Activated CD4-positive, alpha-beta T cell treated with anti-CD3 and anti-CD28 coated beads, Interleukin-2, amount 50 U/mL, for 16 hours (primary cell): ENCODE measurements at regions not wholly inside any gene's neighbourhood (a gene's known extent, or its start where the extent isn't known, plus 50 kb on each side); places are given as distances from the start of the nearest gene placed in this dataset.
A peak's percentile ranks its signal among the peaks of the same experiment; 100 is the strongest.
"Not testable (repeated sequence)": the region's sequence is repeated elsewhere in the genome, so short reads cannot be mapped to it uniquely, and the experiment has no call there.

Experiments used
- DNase-seq: peaks from one replicate; pipeline ENCODE4 v3.0.0-alpha.2; 2020

- DNase-seq = not testable (repeated sequence)
These were observed 123.6 kb upstream of the RHOU start for GRCh38 chr1:228611707-228612106.

DNA sequence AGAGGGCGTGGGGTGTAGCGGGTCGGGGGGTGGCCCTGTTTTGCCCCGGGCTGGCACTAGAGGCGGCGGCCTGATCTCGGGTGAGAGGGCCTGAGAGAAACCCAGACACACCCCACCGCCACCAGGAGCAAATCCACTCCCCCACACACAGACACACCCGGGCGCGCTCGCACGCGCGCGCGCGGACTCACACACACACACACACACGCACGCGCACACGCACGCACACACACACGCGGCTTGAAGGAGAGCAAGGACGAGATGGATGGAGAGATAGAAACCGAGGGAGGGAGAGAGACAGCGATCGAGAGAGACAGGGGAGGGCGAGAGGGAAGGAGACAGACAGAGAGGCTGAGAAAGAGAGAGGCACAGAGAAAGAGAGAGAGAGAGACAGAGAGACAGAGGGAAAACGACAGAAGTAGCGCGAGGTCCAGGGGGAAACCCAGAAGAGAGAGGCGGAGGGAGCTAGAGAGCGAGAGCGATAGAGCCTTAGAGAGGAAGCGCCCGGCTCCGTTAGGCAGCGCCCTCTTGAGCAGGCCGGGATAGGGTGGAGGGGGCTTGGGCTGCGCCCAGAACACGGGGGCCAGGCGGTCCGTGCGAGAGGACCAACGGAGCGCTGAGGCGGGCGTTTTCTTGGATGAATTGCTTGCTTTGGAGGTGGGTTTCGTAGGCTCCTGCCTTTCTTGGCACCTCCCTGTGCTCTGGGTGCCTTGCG lies 113.1 kb upstream of the RHOU start:
- DNase-seq = not testable (repeated sequence)

GRCh38 chr1:228626481-228626880 lies 108.8 kb upstream of the RHOU start:
- DNase-seq = not testable (repeated sequence)

- peak; percentile 33 for DNase-seq
These were observed 102.4 kb upstream of the RHOU start for GRCh38 chr1:228632858-228633257.

- peak; percentile 75 for DNase-seq
These were observed 100.0 kb upstream of the RHOU start for GRCh38 chr1:228635304-228635703.

- DNase-seq = peak; percentile 54
These were observed 97.8 kb upstream of the RHOU start for GRCh38 chr1:228637529-228637928.

GRCh38 chr1:228646717-228647522 lies 88.4 kb upstream of the RHOU start:
- DNase-seq = peak; percentile 61

DNA sequence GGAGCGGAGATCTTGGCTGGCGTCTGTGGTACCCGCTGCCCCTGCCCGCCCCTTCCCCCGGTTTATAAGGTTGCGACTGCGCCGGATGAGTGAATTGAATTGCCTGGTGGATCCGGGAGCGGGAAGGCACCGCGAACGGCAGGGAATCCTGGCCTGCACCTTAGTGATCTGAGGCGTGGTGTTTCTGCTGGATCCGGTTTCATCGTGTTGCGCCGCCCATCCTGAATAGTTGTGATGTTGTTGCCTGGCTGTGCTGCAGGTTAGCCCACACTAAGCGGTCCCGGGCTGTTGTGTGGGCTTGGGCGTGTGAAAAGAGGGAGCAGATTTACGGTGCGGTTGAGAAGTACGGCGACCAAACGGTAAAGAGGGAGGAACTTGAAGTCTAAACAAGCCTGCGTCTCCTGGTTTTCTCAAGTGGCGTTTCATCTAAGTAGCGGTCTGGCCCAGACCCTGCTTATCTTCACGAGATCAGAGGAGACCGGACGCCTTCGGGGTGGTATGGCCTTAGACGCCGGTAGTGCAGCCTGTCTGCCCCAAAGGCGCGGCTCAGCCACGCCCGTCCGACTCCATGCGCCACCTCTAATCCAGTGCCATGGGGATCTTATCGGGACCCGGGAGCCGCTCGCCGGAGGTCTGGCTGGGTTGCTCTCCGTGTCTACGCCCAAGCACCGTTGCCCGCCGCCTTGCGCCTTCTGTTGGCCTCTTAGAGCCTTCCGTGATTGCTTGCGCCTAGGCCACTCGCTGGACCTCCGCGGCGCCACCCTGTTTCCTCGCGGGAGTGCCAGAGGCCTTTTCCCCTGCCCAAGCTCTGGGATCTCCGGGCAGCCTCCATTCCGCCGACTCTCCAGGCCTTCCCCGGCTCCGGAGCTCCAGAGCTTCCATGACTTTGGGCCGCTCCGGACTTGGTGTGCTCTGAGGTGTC lies 87.5 kb upstream of the RHOU start:
- peak; percentile 43 for DNase-seq

DNA sequence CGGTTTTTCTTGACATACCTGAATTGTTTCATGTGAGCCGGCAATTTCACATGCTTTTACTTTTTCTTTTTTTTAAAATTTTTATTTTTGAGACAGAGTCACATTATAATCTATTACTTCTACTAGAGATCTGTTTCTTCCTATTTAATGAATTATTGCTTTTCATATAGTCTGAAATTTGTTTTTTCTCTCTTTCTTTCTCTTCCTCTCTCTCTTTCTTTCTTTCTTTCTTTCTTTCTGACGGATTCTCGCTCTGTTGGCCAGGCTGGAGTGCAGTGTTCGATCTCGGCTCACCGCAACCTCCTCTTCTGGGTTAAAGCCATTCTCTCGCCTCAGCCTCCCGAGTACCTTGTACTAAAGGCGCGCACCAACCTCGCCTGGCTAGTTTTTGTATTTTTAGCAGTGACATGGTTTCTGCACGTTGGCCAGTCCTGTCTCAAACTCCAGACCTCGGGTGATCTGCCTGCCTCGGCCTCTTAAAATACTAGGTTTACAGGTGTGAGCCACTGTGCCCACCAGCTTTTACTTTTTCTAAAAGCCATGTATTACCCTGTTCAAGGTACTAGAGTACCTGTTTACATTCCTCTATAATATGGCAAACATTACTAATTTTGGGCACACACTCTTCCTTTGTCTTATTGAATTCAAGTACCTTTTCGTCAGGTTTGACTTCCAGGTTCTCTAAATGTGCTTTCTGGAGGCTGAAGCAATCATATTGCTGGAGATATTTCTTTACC lies 86.5 kb upstream of the RHOU start:
- no peak for DNase-seq

DNA sequence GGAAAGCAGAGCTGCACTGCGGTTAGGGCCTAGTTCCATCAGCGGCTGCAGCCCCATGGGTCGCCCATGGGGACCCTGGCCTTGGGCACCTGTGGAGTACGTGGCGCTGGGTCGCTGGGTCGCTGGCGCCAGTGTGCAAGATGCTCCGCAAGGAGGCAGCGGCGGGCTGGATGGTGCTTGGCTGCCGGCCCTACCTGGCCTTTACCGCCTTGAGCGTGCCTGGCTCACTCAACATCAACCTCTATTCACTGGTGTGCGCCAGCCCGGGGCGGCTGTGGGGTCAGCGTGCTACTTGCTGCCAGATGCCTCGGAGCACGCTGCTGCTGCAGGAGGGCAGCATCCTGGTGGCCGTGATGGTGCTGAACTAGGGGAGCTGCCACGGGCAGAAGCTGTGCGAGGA lies 85.1 kb upstream of the RHOU start:
- DNase-seq = no peak

GRCh38 chr1:228650946-228651345 lies 84.3 kb upstream of the RHOU start:
- no peak for DNase-seq

- no peak for DNase-seq
These were observed 83.2 kb upstream of the RHOU start for GRCh38 chr1:228652116-228652515.

GRCh38 chr1:228653057-228653456 lies 82.2 kb upstream of the RHOU start:
- not testable (repeated sequence) for DNase-seq

GRCh38 chr1:228653748-228654147 lies 81.5 kb upstream of the RHOU start:
- DNase-seq = no peak

DNA sequence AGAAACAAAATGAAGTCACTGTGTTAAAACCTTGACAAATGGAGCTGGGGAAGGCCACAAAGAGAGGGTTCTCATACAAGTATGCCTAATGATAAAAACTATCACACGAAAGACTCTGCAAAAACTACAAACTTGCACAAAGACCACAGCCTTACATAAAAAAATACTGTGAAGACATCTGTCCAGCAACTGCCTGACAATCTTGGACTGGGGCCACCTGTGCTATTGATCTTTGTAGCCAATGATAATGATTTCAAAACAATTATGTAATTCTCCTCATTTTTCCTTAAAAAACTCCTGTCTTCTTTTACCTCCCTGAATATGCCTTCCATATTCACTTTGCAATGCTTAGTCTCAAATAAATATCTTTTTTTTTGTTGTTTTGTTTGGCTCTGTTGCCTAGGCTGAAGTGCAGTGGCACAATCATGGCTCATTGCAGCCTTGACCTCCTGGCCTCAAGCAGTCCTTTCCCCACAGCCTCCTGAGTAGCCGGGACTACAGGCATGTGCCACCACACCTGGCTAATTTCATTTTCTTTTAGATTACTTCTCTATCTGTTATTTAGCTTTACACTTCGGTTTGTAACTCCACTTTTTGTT lies 79.4 kb upstream of the RHOU start:
- DNase-seq = no peak

DNA sequence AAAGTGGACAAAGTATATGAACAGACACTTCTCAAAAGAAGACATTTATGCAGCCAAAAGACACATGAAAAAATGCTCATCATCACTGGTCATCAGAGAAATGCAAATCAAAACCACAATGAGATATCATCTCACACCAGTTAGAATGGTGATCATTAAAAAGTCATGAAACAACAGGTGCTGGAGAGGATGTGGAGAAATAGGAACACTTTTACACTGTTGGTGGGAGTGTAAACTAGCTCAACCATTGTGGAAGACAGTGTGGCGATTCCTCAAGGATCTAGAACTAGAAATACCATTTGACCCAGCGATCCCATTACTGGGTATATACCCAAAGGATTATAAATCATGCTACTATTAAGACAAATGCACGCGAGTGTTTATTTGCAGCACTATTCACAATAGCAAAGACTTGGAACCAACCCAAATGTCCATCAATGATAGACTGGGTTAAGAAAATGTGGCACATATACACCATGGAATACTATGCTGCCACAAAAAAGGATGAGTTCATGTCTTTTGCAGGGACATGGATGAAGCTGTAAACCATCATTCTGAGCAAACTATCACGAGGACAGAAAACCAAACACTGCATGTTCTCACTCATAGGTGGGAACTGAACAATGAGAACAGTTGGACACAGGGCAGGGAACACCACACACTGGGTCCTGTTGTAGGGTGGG lies 73.1 kb upstream of the RHOU start:
- not testable (repeated sequence) for DNase-seq

- peak; percentile 75 for DNase-seq
These were observed 70.8 kb upstream of the RHOU start for GRCh38 chr1:228664399-228664914.

DNA sequence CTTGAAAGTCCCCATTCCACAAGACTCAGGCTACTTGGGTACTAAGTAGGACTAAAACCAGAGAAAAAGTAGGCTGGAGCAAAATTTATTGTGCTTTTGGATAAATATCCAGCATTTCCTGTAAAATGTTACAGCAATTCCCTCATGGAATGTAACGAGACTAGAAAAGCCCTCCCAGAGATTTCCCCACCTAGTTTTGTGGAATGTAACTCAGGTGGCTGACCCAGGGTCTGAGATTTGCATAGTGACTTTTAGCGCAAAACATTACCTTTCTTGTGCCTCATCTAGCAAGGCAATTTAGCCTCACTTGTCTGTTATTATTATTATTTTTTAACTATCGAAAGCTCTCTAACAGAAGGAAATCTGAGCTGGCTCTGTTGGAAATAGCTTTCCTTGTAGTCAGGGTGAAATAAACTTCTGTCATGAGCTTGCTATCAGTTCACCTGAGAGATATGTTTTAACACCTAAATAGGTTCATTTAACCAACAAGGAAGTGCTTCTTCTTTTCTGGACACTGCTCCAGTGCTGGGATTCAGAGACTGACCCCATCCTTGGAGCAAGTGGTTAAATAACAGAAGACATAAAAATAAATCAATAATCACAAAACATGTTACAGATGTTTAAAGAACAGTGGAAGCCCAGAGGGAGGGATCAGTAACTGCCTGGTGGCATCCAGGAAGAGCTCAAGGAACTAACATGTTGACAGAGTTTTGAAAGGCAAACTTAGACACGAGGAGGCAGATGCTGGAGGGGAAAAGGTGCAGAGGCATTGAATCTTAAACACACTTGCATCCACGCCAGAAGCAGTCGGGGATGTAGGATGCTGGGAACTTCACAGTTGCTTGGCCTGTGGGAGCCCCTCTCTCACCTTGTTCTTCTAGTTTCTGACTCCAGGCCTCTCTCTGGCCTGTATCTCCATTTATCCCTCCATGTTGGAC lies 68.3 kb upstream of the RHOU start:
- DNase-seq = no peak

DNA sequence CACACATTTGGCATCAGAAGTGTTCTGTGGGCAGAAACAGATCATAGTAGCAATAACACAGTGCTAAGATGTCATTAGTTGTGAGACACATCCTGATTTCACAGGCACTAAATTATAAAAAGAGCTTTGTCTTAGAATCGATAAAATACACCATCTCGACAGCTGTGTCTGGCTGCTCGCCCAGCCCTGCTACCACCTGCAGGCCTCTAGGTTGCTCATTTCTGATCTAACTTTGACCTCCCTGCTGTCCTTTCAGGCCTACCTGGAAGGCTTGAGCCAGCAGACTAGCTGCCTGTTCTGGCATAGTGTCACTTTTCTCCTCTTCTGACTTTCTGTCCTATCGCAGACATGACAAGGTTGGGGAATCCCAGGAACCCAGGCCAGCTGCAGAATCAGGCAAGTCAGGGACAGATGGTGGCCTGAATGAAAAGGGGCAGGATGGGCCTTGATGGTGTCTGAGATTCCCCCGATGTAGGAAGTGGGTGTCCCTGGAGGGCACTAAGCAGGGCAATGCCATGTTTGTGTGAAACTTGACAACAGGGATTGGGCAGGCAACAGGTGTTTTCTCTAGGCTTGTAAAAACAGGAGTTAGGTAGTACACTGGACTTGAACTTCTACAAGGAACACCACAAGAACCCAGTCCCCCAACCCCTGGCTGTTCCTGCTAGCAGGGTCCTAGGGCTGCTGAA lies 66.6 kb upstream of the RHOU start:
- no peak for DNase-seq

- DNase-seq = no peak
These were observed 66.1 kb upstream of the RHOU start for GRCh38 chr1:228669242-228669585.
